ENCODE measurements at regions not wholly inside any gene's neighbourhood (a gene's known extent, or its start where the extent isn't known, plus 50 kb on each side); places are given as distances from the start of the nearest gene placed in this dataset.

DNA sequence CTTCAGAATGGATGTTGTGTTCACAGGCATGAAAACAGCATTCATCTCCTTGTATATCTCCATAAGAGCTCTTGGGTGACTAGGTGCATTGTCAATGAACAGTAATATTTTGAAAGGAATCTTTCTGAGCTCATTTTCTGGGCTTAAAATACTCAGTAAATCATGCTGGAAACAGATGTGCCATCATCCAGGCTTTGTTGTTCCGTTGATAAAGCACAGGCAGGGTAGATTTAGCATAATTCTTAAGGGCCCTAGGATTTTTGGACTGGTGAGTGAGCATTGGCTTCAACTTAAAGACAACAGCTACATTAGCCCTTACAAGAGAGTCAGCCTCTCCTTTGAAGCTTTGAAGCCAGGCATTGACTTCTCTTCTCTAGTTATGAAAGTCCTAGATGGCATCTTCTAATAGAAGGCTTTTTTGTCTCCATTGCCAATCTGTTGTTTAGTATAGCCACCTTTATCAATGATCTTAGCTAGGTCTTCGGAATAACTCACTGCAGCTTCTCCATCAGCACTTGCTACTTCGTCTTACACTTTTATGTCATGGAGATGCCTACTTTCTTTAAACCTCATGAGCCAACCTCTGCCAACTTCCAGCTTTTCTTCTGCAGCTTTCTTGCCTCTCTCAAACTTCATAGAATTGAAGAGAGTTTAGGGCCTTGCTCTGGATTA, 79.6 kb upstream of the PSMA6 start:
- TF ChIP-seq, protein P1, sequence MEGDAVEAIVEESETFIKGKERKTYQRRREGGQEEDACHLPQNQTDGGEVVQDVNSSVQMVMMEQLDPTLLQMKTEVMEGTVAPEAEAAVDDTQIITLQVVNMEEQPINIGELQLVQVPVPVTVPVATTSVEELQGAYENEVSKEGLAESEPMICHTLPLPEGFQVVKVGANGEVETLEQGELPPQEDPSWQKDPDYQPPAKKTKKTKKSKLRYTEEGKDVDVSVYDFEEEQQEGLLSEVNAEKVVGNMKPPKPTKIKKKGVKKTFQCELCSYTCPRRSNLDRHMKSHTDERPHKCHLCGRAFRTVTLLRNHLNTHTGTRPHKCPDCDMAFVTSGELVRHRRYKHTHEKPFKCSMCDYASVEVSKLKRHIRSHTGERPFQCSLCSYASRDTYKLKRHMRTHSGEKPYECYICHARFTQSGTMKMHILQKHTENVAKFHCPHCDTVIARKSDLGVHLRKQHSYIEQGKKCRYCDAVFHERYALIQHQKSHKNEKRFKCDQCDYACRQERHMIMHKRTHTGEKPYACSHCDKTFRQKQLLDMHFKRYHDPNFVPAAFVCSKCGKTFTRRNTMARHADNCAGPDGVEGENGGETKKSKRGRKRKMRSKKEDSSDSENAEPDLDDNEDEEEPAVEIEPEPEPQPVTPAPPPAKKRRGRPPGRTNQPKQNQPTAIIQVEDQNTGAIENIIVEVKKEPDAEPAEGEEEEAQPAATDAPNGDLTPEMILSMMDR (IDR thresholded peaks at IDR 0.05) = no peak
- no peak for TF ChIP-seq POLR2A (IDR thresholded peaks at IDR 0.05)

Data from uterus (tissue), 2 donors.